HG02610 (cell line): ENCODE measurements at regions not wholly inside any gene's neighbourhood (a gene's known extent, or its start where the extent isn't known, plus 50 kb on each side); places are given as distances from the start of the nearest gene placed in this dataset.

Source experiments
- ATAC-seq: cut with Tn5 transposase; IDR thresholded peaks from one replicate; pipeline ENCODE4 v1.9.1; 2021; ENCODE audit warnings: mild to moderate bottlenecking, moderate library complexity; ENCODE audit not compliant: unreplicated experiment

DNA sequence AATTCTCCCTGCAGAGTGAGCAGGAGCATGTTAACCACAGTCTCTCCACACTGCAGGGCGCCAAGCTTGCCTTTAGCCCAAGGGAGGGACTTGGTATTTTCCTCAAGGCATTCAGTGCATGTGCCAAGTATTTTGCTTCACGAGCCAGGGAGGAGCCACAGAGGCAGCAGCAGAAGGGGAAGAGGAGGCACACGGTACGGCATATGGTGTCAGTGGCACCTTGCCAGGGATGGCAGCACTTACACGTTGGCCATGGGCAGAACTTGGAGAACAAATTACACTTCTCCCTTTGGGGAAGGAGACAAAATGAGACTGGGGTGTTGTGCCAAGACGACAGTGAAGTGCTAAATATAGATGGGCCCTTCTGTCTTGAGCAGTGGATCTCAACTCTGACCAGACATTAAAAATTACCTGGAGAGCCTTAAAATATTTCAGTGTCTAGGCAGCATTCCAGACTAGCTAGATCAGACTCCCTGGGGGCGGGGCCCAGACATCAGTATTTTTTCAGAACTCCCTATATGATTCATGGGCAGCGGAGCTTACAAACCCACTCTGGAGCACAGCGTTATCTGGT is 155.8 kb downstream of the DRD1 start:
- ATAC-seq: no peak

GRCh38 chr5:175286981-175287380 is 157.0 kb downstream of the DRD1 start:
- no peak for ATAC-seq

GRCh38 chr5:175285261-175285660 is 158.7 kb downstream of the DRD1 start:
- ATAC-seq: no peak

- no peak for ATAC-seq
Observed at GRCh38 chr5:175284806-175285205, 159.2 kb downstream of the DRD1 start.

DNA sequence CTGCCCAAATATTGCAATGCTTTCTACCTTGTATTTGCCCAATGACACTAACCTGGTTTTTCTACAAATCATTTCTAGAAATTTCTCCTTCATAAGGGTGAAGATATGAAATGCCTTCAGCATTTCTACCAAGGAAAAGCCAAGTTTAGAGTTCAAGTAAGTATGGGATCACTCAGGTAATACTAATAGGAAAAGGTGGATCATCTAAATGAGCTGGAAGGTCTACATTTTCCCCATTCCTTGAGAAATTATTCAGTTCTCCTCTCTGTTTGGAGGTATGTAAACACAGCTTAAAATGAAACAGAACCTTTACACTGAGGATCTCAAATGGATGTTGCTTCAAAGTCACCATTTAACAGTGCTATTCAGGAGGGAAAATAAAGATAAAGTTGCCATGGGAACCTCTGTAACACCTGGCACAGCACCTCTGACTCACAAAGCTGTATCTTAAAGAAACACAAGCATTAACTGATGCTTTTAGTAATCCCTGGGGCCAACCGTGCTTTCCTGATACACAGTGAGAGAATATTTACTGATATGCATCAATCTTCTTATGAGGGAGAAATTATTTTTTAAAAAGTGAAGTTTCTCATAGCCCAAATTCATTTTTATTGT is 161.3 kb downstream of the DRD1 start:
- no peak for ATAC-seq

DNA sequence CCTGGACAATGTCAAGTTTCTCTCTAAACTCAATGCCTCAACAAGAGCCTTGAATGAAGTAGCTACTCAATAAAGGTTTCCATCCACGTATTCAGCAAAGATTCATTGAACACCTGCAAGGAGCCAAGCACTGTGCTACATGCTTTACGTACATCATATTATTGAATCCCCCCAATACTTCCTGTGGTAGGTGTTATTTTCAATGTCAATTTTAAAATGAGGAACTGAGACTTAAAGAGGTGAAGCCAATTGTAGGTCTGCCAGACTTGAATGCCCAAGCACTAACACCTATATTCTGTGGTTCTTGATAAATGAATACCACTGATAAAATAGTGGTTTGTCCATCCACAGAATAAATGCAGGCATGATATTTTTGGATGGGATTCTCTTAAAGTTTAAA is 162.3 kb downstream of the DRD1 start:
- ATAC-seq: no peak

DNA sequence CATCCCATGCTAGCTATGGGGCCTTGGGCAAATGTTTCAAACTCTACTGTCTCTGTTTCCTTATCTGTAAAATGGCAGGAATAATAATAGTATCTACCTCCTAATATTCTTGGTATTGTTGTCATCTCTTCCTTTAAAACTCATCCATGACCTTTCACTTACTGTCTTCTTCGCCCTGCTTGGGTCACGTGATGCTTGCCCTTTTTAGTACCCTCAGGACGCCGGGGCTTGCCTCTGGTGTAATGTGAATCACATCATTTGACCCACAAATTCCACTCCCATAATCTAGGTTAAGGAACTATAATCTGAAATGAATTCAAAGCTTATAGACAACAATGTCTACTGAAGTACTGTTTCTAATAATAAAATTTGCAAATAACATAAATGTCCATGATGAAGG is 162.7 kb downstream of the DRD1 start:
- no peak for ATAC-seq

DNA sequence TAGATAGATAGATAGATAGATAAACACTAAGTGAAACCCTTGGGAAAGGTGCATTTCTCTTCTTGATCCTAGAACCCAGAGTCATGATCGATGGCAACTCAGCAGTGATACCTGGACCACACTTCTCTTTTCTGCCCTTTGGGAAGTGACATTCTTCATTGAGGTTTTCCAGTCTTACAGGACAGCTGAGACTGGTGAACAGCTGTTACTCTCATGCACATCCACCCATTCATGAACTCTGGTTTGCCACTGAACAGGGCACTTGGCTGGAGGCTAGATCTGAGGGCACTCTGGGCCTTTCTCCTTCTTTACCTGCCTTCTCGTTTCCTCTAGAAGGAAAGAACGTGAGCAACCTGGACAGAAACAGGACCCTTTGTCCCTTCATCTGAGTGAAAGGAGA is 164.5 kb downstream of the DRD1 start:
- no peak for ATAC-seq

GRCh38 chr5:175275748-175276147 is 168.2 kb downstream of the DRD1 start:
- no peak for ATAC-seq

DNA sequence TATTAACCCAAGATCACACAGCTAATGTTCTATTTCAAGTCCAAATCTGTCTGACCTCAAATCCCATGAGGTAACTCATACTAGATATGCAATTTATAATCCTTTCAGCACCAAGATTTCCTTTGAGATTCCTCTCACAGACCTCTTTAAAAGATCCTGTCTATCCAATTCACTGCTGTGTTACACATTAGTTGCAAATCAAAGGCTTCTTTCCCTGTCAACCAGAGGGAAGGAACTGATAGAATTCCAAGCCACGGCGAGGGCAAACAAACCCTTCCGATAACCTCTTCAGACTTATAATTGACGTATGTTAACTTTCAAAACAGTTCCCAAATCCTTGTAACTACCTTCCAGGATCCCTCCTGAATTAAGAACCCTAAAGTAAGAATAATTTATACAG is 168.9 kb downstream of the DRD1 start:
- ATAC-seq: no peak

DNA sequence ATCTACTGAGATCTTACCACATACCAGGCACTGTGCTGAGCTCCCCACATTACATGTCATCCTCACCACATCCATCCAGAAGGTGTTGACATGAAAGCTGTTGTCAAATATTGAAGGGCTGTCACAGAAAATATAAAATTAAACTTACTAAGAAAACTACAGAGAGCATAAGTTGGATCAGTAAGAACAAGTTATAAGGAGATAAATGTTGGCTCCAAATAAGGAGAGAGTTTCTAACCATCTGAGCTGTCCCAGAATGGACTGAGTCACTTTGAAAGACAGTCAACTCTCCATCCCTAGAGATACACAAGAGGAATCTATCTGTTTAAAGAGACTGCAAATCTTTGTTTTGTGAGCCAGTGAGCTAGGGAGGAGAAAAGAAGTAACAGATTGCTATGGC is 169.8 kb downstream of the DRD1 start:
- ATAC-seq: no peak

DNA sequence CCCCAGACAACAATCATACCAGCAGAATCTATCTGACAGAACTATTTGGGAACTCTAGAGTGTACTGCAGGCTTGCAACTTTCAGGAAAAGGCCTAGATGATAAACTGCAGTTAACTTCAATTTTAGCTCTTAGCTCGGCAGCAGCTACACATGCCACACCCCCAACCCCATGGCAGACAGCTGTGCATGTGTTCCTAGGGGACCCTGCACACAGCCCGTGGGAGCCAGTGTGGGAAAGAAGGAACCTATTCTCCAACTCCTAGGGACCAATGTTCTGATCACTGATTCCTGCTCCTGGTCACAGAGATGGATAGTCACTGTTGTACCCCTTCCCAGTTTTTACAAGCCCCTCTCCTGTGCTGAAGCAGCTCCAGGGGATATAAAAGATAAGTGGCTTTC is 179.6 kb downstream of the DRD1 start:
- no peak for ATAC-seq

- ATAC-seq: no peak
Observed at GRCh38 chr5:175263776-175264175, 180.2 kb downstream of the DRD1 start.

- ATAC-seq: no peak
Observed at GRCh38 chr5:175261526-175261925, 182.5 kb downstream of the DRD1 start.

DNA sequence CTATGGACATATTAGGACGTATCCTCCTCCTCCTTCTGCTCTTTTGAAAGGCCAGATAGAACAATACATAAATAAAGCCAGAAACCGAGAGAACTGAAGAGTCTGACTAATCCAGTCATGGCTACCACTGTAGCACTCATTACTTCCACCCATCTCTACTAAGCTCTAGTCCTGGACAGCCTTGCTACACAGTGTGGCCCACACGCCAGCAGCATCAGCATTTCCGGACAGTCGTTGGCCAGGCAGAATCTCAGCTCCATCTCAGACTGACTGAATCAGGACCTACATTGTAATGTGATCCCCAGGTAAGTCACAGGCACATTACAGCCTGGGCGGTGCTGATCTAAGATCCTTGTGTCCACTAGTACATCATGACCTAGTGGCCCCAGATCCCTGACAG is 182.9 kb downstream of the DRD1 start:
- ATAC-seq: no peak

- ATAC-seq: no peak
Observed at GRCh38 chr5:175257847-175258194, 186.2 kb downstream of the DRD1 start.

DNA sequence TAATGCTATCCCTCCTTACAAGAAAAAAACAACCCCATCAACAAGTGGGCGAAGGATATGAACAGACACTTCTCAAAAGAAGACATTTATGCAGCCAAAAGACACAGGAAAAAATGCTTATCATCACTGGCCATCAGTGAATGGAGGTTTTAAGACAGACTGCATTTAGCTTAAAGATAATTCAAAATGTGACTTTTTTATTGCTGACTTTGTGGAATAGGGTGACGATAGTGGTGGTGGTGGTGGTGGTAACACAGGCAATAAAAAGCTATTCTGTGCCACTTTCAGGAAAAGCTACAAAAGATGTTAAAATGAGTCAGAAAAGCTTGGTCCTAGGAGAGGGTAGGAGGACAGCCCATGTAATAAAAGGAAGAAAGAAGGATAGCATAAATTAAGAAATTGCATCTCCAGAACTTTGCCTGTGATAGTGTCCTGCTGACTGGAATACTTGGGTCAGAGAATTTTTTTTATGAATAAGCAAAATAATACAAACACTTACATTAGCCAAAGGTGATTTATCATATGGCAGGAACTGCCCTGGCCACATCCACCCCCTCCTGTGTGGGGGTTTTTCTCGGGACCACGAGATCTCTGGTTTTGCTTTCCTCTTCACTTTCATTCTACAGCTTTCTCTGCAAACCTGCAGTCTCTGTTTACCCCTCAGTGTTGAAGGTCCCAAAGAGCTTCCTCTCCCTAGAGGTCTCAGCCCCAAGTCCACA is 186.7 kb downstream of the DRD1 start:
- ATAC-seq: no peak

DNA sequence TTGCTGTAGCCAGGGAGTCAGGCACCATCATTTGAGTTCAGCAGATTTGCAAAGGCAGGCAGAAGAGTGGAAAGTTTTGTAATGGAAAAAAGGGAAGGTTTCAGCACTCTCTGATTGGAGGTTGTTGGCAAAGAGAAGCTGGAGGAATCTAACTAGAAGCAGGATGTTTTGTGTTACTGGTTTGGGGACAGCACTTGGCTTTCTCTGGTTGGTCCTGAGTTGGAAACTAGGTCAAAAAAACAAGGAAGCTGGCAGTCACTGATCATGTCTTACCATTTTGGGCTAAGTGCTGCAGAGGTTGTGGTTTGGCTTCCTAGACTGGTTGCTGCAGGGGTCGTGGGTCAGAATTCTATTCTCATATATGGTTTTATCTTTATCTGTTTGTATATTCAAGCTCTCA is 189.8 kb downstream of the DRD1 start:
- no peak for ATAC-seq

GRCh38 chr5:175253597-175253996 is 190.4 kb downstream of the DRD1 start:
- ATAC-seq: no peak

DNA sequence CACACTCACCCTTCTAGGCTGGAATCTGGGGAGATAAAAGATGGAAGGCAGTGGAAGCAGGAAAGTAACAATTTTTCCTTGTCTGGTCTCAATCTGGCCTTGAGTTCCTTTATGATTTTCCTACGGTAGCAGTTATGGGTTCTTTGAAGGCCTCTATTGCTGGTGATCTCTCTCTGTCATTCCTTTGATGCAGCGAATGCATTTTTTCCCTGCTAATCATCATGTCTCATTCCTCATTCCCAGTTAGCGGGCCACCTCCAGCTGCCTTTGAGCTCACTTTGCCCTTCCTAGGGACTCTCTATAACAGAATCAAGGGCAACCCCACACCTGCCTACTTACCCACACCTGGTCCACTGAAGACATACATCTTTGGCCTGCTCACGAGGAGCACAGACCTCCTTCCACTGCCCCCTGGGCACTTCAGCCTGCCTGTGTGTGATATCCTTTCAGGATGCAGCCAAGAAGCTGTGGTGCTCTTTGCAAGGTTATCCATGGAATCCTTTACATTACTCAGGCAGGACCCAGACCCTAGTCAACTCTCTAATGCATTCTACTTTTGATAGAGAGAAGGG is 191.7 kb downstream of the DRD1 start:
- no peak for ATAC-seq

- no peak for ATAC-seq
Observed at GRCh38 chr5:175250426-175250825, 193.6 kb downstream of the DRD1 start.

GRCh38 chr5:175248416-175248905 is 195.5 kb downstream of the DRD1 start:
- ATAC-seq: no peak
